GM12892 (cell line): ENCODE measurements at regions not wholly inside any gene's neighbourhood (a gene's known extent, or its start where the extent isn't known, plus 50 kb on each side); places are given as distances from the start of the nearest gene placed in this dataset.
"Not testable (repeated sequence)": the region's sequence is repeated elsewhere in the genome, so short reads cannot be mapped to it uniquely, and the experiment has no call there.

ENCODE experiments used
- DNase-seq: peaks from one replicate; pipeline ENCODE4 v3.0.0; 2011; ENCODE audit not compliant: insufficient read length
- FAIRE-seq: peaks from 2 replicates; lab custom pipeline; 2011; peaks lifted over from hg19 to GRCh38; lab: Jason Lieb, UNC
- POLR2A ChIP-seq: IDR thresholded peaks from 2 replicates; pipeline ENCODE4 v1.6.1; 2011; ENCODE audit warnings: low read depth, low read length, control low read depth
- POLR2AphosphoS5 ChIP-seq: IDR thresholded peaks from 2 replicates; pipeline ENCODE4 v1.6.1; 2011; ENCODE audit warnings: low read depth, low read length, control low read depth
- TAF1 ChIP-seq: IDR thresholded peaks from 2 replicates; pipeline ENCODE4 v1.6.1; 2011; ENCODE audit warnings: low read depth, mild to moderate bottlenecking, control low read depth, low read length, borderline replicate concordance

DNA sequence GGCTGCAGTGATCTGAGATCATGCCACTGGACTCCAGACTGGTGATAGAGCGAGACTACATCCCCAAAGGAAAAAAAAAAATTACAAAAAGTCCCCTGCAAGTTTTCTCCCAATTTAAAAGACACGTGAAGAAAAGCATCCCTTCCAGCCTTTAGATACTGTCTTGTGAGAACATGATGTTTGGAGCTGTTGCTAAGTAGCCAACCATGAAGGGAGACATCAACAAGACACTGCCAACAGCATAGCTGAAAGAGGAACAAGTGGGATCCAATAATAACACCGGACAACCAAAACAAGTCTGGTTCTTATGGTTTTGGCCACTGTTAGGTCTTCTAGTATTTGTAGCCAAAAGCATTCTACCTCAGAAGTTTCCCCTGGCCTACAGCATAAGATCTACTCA lies 118.9 kb upstream of the CCDC180 start:
- DNase-seq (no peak), FAIRE-seq (peak; percentile 36)

DNA sequence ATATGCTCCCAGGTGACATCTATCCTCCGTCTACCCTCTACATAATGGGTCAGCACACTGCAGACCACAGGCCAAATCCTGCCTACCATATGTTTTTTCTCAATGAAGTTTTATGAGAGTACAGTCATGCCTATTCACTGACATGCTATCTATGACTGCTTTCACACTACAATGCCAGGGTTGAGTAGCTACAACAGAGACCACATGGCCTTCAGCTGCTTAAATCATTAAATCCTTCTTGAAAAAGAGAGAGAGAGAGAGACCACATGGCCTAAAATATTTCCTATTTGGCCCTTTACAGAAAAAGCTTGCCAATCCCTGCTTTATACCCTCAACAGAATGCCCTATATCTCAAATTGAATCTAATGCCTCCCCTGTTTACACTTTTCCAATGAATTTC lies 119.8 kb upstream of the CCDC180 start:
- not testable (repeated sequence) for FAIRE-seq, DNase-seq

More for the DNA sequence above, 118.9 kb upstream of the CCDC180 start:
- no peak for TF ChIP-seq TAF1
- TF ChIP-seq POLR2A = no peak
- no peak for TF ChIP-seq POLR2AphosphoS5

DNA sequence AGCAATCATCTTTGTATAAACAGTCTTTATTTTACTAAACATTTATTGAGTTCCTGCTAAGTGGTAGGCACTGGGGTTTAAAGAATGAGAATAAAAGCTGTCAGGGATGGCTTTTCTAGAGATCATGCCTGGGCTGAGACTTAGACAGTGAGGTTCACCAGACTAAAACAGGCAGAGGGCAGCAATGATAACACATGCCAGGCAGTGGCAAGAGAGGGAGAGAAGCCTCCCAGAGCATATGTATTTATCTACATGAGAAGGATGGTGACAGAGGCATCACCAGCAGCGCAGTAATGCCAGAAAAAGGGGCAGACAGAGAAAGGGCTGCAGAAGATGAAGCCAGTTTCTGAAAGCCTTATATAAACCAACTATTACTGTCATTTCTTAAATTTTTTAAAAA lies 121.0 kb upstream of the CCDC180 start:
- FAIRE-seq (no peak), DNase-seq (no peak)
- TF ChIP-seq TAF1 (no peak), POLR2A (no peak), POLR2AphosphoS5 (no peak)

- not testable (repeated sequence) for DNase-seq, FAIRE-seq
Observed at GRCh38 chr9:97182532-97182931, 124.9 kb upstream of the CCDC180 start.

GRCh38 chr9:97179616-97180015 lies 127.8 kb upstream of the CCDC180 start:
- no peak for FAIRE-seq

GRCh38 chr9:97176206-97176605 lies 131.3 kb upstream of the CCDC180 start:
- DNase-seq = no peak
- FAIRE-seq = no peak
- TF ChIP-seq TAF1 = no peak
- no peak for TF ChIP-seq POLR2AphosphoS5
- TF ChIP-seq POLR2A = no peak

More at GRCh38 chr9:97179616-97180015, 127.8 kb upstream of the CCDC180 start:
- DNase-seq = no peak
- TF ChIP-seq TAF1 (no peak), POLR2A (no peak), POLR2AphosphoS5 (no peak)

GRCh38 chr9:97168174-97168573 lies 129.2 kb upstream of the CTSV start:
- not testable (repeated sequence) for DNase-seq, FAIRE-seq

- not testable (repeated sequence) for FAIRE-seq, DNase-seq
Observed at GRCh38 chr9:97166496-97167138, 127.7 kb upstream of the CTSV start.

DNA sequence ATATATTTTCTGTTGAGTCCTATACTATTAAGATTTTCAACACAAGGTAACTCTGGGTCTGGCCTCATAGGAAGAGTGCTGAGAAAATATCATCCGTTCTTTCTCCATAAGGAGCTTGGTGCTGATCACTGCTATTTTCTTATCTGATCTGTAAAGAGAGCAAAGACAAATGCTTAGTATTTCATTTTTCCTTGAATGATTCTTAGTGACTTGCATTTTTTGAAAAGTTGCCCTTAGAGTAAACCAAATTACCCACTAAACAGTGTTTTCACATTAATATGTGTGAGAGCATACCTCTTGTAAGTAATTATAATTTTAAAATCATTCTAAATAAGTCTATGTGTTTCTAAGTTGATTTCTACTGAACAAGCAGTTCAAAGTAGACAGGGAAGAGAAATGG lies 121.3 kb upstream of the CTSV start:
- no peak for TF ChIP-seq TAF1
- no peak for TF ChIP-seq POLR2A
- TF ChIP-seq POLR2AphosphoS5 = no peak
- no peak for FAIRE-seq
- DNase-seq = no peak

DNA sequence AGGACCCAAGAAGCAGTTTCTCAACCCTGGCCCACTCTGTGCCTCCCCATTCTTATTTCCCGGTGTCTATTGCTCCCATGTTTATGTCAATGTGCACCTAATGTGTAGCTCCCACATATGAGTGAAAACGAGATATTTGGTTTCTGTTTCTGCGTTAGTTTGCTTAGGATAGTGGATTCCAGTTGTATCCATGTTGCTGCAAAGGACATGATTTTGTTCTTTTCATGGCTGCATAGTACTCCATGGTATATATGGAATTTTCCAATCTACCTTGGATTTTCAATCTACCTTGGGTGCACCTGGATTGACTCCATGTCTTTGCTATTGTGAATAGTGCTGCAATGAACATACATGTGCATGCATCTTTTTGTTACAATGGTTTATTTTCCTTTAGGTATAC lies 119.8 kb upstream of the CTSV start:
- not testable (repeated sequence) for FAIRE-seq, DNase-seq

GRCh38 chr9:97155441-97155840 lies 116.5 kb upstream of the CTSV start:
- not testable (repeated sequence) for DNase-seq, FAIRE-seq

DNA sequence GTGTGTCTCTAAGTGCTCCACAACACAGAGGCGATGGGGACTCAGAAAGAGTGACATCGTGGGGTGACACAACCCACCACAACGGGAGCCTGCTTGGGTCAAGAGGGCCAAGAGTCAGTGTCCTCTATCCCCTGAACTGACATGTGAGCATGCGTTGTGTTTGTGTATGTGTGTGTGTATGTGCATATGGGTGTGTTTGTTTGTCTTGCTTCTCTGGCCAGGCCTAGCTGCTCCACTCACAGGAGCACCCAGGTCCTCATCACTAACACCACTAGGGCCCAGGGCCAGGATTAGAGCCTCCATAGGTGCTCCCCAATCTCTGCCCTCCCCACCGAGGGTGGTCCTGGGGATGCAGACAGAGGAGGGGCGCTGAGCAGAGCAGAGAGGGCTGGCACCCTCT lies 115.0 kb upstream of the CTSV start:
- FAIRE-seq (no peak), DNase-seq (no peak)
- TF ChIP-seq POLR2AphosphoS5 = no peak
- TF ChIP-seq TAF1 = no peak
- TF ChIP-seq POLR2A = no peak

DNA sequence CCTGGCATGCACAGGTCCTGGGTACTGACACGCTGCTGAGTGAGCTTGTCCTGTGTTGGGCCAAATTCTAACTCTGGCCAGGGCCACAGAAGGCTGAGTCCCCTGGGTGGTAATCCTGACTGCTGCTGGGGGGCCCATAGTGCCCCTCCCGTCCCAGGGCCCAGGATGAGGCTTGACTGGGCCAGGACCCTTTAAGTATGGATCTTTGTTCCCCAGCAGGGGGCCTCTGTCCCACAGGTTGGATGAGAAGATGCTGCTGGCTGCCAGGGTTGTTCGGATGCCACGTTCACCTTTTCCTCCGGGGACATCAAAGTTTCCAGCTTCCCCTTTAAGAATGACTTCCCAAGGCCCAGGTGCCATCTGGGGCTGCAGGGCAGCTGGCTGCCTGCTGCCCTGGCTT lies 114.2 kb upstream of the CTSV start:
- not testable (repeated sequence) for FAIRE-seq, DNase-seq

GRCh38 chr9:97150471-97150870 lies 111.5 kb upstream of the CTSV start:
- not testable (repeated sequence) for FAIRE-seq, DNase-seq

DNA sequence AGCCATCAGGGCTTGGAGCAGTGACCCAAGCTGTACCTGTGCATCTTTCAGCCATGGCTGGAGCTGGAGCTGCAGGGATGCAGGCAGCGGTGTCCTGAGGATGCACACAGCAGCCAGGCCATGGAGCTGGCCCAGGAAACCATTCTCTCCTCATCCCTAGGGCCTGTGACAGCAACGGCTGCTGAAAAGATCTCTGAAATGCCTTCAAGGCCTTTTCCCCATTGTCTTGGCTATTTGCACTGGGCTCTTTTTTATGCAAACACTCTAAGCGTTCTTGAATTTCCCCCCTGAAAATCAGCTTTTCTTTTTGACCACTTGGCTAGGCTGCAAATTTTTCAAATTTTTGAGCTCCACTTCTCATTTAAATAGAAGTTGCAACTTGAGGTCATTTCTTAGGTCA lies 109.5 kb upstream of the CTSV start:
- not testable (repeated sequence) for FAIRE-seq, DNase-seq

- FAIRE-seq, DNase-seq: not testable (repeated sequence)
Observed at GRCh38 chr9:97145680-97146079, 106.7 kb upstream of the CTSV start.
